ENCODE measurements at regions not wholly inside any gene's neighbourhood (a gene's known extent, or its start where the extent isn't known, plus 50 kb on each side); places are given as distances from the start of the nearest gene placed in this dataset.
"Not testable (repeated sequence)": the region's sequence is repeated elsewhere in the genome, so short reads cannot be mapped to it uniquely, and the experiment has no call there.

DNA sequence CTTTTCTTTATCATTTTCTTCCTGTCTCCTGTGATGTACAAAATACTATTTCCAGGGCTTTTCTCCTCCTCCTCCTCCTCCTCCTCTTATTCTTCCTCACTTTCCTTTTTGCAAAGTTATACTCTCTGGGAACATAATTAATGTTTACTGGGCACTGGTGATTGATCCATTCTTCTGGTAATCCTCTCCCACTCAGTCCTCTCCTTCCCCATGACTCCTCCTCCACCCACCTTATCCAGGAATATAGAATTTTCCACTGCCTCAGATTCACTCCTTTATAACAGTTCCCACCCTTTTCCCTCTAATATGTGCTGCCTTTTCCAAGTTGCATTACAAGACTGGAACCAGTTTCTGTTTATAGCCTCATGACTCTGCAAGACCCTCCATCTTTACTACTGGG is 62.5 kb upstream of the IYD start:
- CTCF ChIA-PET: no interaction called here
- DNase-seq (ENCODE audit: extremely low spot score): no peak
- POLR2A ChIA-PET: no interaction called here
- TF ChIP-seq CTBP1 (IDR thresholded peaks at IDR 0.05; ENCODE audit: borderline replicate concordance) (no peak), HDGF (IDR thresholded peaks at IDR 0.05; ENCODE audit: borderline replicate concordance) (no peak), FOXM1 (IDR thresholded peaks at IDR 0.05; ENCODE audit: borderline replicate concordance) (no peak)

DNA sequence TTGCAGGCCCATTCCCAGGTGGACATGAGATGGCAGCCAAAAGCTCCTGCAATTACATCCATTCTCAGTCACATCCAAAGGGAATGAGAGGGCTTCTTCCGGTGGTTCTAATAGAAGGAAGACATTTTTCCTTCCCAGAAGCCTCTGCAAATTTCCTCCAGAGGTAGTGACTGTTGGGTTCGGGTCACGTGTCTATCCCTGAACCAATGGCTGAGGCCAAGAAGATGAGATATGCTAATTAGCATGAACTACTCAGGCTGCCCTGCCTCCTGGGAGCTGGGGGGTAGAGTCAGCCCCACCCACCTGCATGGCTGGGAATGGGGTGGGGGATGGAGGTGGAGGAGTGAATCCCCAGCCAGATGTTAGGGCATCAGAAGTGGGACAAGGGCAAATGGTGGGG is 61.3 kb upstream of the IYD start:
- no peak for DNase-seq (ENCODE audit: extremely low spot score)
- ChIA-PET CTCF (no interaction called here), POLR2A (no interaction called here)
- TF ChIP-seq LEF1 (IDR thresholded peaks at IDR 0.05; ENCODE audit: borderline replicate concordance): no peak
- no peak for TF ChIP-seq SP1 (IDR thresholded peaks at IDR 0.05)
- TF ChIP-seq FOXM1 (IDR thresholded peaks at IDR 0.05; ENCODE audit: borderline replicate concordance): no peak
- no peak for TF ChIP-seq L3MBTL2 (conservative IDR thresholded peaks at IDR 0.05)

DNA sequence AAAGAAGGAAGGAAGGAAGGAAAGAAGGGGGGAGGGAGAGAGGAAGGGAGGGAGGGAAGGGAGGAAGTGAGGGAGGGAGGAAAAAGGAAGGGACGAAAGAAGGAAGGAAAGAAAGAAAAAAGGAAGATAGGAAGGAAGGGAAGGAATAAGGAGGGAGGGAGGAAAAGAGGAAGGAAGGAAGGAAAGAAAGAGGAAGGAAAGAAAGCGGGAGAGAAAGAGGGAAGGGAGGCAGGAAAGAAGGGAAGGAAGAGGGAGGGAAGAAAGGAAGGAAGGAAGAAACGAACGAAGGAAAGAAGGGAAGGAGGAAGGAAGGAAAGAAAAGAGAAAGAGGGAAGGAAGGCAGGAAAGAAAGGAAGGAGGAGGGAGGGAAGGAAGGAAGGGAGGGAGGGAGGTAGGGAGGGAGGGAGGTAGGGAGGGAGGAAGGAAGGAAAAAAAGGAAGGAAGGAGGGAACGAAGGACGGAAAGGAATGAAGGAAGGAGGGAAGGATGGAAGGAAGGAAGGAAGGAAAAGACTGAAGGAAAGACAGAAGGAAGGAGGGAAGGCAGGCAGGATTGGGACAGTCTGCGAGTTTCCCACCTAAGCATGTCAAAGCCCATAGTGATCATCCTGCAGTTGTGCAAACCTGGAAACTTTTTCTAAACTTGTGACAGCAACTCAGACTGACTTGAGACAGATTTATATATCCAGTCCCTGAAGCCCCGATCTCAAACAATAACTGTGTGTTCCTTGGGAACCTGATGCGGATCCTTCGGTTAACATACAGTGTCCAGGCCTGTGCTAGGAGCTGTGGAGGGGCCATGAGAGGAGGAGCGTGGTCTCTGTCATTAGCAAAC is 59.8 kb upstream of the IYD start:
- ChIA-PET POLR2A (no interaction called here), CTCF (interaction anchor here (1.1 kb wide), 1 partner anchor 29 kb away, joined by 4 read pairs; no protein-coding TSS in a partner anchor)
- no peak for DNase-seq (ENCODE audit: extremely low spot score)
- TF ChIP-seq CTBP1 (IDR thresholded peaks at IDR 0.05; ENCODE audit: borderline replicate concordance): no peak
- TF ChIP-seq SUZ12 (IDR thresholded peaks at IDR 0.05): no peak
- TF ChIP-seq, protein P1, sequence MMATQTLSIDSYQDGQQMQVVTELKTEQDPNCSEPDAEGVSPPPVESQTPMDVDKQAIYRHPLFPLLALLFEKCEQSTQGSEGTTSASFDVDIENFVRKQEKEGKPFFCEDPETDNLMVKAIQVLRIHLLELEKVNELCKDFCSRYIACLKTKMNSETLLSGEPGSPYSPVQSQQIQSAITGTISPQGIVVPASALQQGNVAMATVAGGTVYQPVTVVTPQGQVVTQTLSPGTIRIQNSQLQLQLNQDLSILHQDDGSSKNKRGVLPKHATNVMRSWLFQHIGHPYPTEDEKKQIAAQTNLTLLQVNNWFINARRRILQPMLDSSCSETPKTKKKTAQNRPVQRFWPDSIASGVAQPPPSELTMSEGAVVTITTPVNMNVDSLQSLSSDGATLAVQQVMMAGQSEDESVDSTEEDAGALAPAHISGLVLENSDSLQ (IDR thresholded peaks at IDR 0.05): no peak

DNA sequence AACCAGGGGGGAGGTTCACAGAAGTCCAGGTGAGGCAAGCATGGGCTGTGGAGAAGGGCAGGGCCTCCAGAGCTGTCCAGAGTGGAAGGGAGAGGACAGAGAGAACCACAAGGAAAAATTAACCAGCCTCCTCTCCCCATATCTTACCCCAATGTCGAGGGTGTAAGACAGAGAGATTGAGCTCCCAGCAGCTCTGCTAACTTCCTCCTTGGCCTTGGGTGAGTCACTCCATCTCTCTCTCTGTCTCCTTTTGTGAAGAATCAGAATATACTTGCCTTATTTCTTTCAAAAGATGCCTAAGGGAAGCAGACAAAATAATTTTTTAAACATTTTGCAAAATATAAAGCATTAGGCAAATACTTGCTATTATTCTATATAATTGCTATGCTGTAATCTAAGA is 58.3 kb upstream of the IYD start:
- ChIA-PET POLR2A (no interaction called here), CTCF (interaction anchor here (0.9 kb wide), 1 partner anchor 12 kb away, joined by 4 read pairs; no protein-coding TSS in a partner anchor)
- TF ChIP-seq BHLHE40 (IDR thresholded peaks at IDR 0.05; ENCODE audit: borderline replicate concordance) (no peak), SP1 (IDR thresholded peaks at IDR 0.05) (no peak), CTBP1 (IDR thresholded peaks at IDR 0.05; ENCODE audit: borderline replicate concordance) (no peak), ZNF384 (IDR thresholded peaks at IDR 0.05) (no peak), FOXM1 (IDR thresholded peaks at IDR 0.05; ENCODE audit: borderline replicate concordance) (no peak), FOXK2 (IDR thresholded peaks at IDR 0.05) (no peak), FOXA1 (IDR thresholded peaks at IDR 0.05) (no peak), HDGF (IDR thresholded peaks at IDR 0.05; ENCODE audit: borderline replicate concordance) (no peak), TARDBP (IDR thresholded peaks at IDR 0.05) (no peak), LEF1 (IDR thresholded peaks at IDR 0.05; ENCODE audit: borderline replicate concordance) (no peak), ELF4 (IDR thresholded peaks at IDR 0.05) (no peak), L3MBTL2 (conservative IDR thresholded peaks at IDR 0.05) (no peak), SUZ12 (IDR thresholded peaks at IDR 0.05) (no peak), NFRKB (IDR thresholded peaks at IDR 0.05) (no peak), ARNT (IDR thresholded peaks at IDR 0.05) (no peak)
- TF ChIP-seq, protein P1 (IDR thresholded peaks at IDR 0.05): no peak
- DNase-seq (ENCODE audit: extremely low spot score): no peak

DNA sequence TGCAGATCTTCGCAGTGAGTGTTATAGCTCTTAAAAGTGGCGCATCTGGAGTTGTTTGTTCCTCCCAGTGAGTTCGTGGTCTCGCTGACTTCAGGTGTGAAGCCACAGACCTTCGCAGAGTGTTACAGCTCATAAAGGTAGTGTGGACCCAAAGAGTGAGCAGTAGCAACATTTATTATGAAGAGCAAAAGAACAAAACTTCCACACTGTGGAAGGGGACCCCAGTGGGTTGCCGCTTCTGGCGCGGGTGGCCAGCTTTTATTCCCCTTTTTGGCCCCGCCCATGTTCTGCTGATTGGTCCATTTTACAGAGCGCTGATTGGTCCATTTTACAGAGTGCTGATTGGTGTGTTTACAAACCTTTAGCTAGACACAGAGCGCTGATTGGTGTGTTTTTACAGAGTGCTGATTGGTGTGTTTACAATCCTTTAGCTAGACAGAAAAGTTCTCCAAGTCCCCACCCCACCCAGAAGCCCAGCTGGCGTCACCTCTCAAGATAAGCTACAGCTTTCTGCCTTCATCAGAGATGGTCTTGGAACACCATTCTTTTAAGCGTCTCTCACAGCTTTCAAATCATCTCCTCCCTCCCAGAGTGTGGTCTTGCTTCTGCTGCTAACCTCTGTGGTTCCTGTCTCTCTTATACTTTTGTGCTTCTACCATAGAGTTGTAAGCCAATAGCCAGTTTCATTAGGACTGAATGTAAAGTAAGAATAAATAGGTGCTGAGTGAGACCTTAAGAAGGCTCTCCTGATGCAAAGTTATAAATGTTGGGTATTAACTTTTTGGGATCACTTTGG is 57.5 kb upstream of the IYD start:
- CTCF ChIA-PET: interaction anchor here (0.9 kb wide), 1 partner anchor 12 kb away, joined by 4 read pairs; no protein-coding TSS in a partner anchor

DNA sequence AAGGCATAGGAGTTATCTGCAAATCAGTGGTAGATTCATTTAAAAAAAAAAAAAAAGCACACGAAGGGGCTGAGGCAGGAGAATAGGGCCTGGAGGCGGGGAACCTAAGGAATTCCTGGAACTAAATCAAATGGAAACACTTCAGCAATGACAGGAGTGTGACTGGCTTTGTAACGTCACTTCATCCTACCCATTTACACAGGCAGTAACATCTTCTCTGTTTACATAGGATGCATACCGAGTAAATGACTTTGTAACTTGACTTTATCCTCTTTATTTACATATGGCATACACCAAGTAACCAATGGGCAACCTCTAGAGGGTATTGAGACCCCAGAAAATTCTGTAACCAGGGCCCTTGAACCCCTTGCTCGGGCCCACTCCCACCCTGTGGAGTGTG is 56.4 kb upstream of the IYD start:
- CTCF ChIA-PET: no interaction called here
- no peak for DNase-seq (ENCODE audit: extremely low spot score)

More for the DNA sequence above, 57.5 kb upstream of the IYD start:
- POLR2A ChIA-PET; DNase-seq (ENCODE audit: extremely low spot score): not testable (repeated sequence)

More for the DNA sequence above, 56.4 kb upstream of the IYD start:
- POLR2A ChIA-PET: no interaction called here
- no peak for TF ChIP-seq HDGF (IDR thresholded peaks at IDR 0.05; ENCODE audit: borderline replicate concordance)
- TF ChIP-seq ZNF384 (IDR thresholded peaks at IDR 0.05): no peak
- no peak for TF ChIP-seq ELF4 (IDR thresholded peaks at IDR 0.05)
- no peak for TF ChIP-seq BHLHE40 (IDR thresholded peaks at IDR 0.05; ENCODE audit: borderline replicate concordance)
- TF ChIP-seq LEF1 (IDR thresholded peaks at IDR 0.05; ENCODE audit: borderline replicate concordance): no peak
- no peak for TF ChIP-seq L3MBTL2 (conservative IDR thresholded peaks at IDR 0.05)
- TF ChIP-seq FOXK2 (IDR thresholded peaks at IDR 0.05): no peak
- no peak for TF ChIP-seq FOXM1 (IDR thresholded peaks at IDR 0.05; ENCODE audit: borderline replicate concordance)
- TF ChIP-seq SP1 (IDR thresholded peaks at IDR 0.05): no peak
- TF ChIP-seq ARNT (IDR thresholded peaks at IDR 0.05): no peak
- no peak for TF ChIP-seq NFRKB (IDR thresholded peaks at IDR 0.05)
- no peak for TF ChIP-seq FOXA1 (IDR thresholded peaks at IDR 0.05)
- TF ChIP-seq, protein P1 (IDR thresholded peaks at IDR 0.05): no peak
- no peak for TF ChIP-seq SUZ12 (IDR thresholded peaks at IDR 0.05)
- TF ChIP-seq CTBP1 (IDR thresholded peaks at IDR 0.05; ENCODE audit: borderline replicate concordance): no peak
- TF ChIP-seq TARDBP (IDR thresholded peaks at IDR 0.05): no peak
